Stomach smooth muscle (tissue), 2 donors: ENCODE measurements at regions not wholly inside any gene's neighbourhood (a gene's known extent, or its start where the extent isn't known, plus 50 kb on each side); places are given as distances from the start of the nearest gene placed in this dataset.
"Not testable (repeated sequence)": the region's sequence is repeated elsewhere in the genome, so short reads cannot be mapped to it uniquely, and the experiment has no call there.

Source experiments
- H3K27ac ChIP-seq: one replicate; pipeline ENCODE4 v1.7.0; 2013; ENCODE audit warnings: mild to moderate bottlenecking, low read length, inconsistent platforms
- H3K27me3 ChIP-seq, 2 donors: one replicate each; pipeline ENCODE4 v1.7.0; 2013; ENCODE audit warnings: low read length in 2 of 2; ENCODE audit not compliant: insufficient read depth in 2 of 2, control insufficient read depth in 1 of 2
- H3K36me3 ChIP-seq, 2 donors: one replicate each; pipeline ENCODE4 v1.7.0; 2013; ENCODE audit warnings: low read length in 2 of 2; ENCODE audit not compliant: control insufficient read depth in 2 of 2, insufficient read depth in 2 of 2
- H3K4me1 ChIP-seq: one replicate; pipeline ENCODE4 v1.7.0; 2013; ENCODE audit warnings: low read length; ENCODE audit not compliant: control insufficient read depth, insufficient read depth
- H3K4me3 ChIP-seq, 2 donors: one replicate each; pipeline ENCODE4 v1.7.0; 2013; ENCODE audit warnings: low read length in 2 of 2
- H3K9ac ChIP-seq, 2 donors: one replicate each; pipeline ENCODE4 v1.7.0; 2013; ENCODE audit warnings: low read length in 2 of 2, mild to moderate bottlenecking in 1 of 2
- H3K9me3 ChIP-seq, 2 donors: one replicate each; pipeline ENCODE4 v1.7.0; 2013; ENCODE audit warnings: low read length in 2 of 2; ENCODE audit not compliant: control insufficient read depth in 2 of 2
- donor health status: healthy.
- donor health status: Pancreatic carcinoma.

GRCh38 chr3:161941891-161942290 is 445.3 kb downstream of the OTOL1 start:
- H3K9ac ChIP-seq, result no peak overlapping the region
- H3K9me3 ChIP-seq, result no peaks in the 10 kb centered on the region
- no peaks in the 10 kb centered on the region for H3K36me3 ChIP-seq
- no peak overlapping the region for H3K27ac ChIP-seq
- no peak overlapping the region for H3K4me3 ChIP-seq
- no peaks in the 10 kb centered on the region for H3K27me3 ChIP-seq
- H3K4me1 ChIP-seq, result no peaks in the 10 kb centered on the region

- not testable (repeated sequence) for H3K4me1 ChIP-seq, H3K36me3 ChIP-seq, H3K4me3 ChIP-seq, H3K27ac ChIP-seq, H3K9ac ChIP-seq, H3K27me3 ChIP-seq, H3K9me3 ChIP-seq
These were observed 447.3 kb downstream of the OTOL1 start for GRCh38 chr3:161943801-161944345.

- Histone ChIP-seq H3K9ac (no peak overlapping the region), H3K27me3 (no peaks in the 10 kb centered on the region), H3K27ac (no peak overlapping the region), H3K4me3 (no peak overlapping the region), H3K36me3 (no peaks in the 10 kb centered on the region), H3K9me3 (no peaks in the 10 kb centered on the region), H3K4me1 (no peaks in the 10 kb centered on the region)
These were observed 449.9 kb downstream of the OTOL1 start for GRCh38 chr3:161946443-161946960.

DNA sequence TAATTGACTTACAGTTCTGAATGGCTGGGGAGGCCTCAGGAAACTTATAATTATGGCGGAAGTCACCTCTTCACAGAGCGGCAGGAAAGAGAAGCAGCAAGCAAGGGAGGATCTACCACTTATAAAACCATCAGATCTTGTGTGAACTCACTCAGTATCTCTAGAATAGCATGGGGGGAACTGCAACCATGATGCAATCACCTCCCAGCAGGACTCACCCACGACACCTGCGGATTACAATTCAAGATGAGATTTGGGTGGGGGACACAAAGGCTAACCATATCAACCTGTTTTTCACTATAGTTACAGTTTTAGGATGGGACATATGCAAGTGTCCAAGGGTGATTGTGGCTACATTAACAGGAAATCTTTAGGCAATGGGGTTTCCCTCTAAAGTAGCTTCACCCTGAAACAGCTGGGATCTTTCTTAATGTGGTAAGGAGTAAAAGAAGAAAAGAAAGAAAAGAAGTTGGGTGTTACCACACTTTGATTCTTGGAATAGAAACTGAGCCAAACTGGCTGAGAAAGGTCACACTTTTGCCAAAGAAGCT is 453.8 kb downstream of the OTOL1 start:
- no peak overlapping the region for H3K9ac ChIP-seq
- H3K9me3 ChIP-seq, result no peaks in the 10 kb centered on the region
- H3K36me3 ChIP-seq, result no peaks in the 10 kb centered on the region
- no peaks in the 10 kb centered on the region for H3K27me3 ChIP-seq
- H3K27ac ChIP-seq, result no peak overlapping the region
- H3K4me3 ChIP-seq, result no peak overlapping the region
- H3K4me1 ChIP-seq, result no peaks in the 10 kb centered on the region

- Histone ChIP-seq H3K36me3 (no peaks in the 10 kb centered on the region), H3K4me1 (no peaks in the 10 kb centered on the region), H3K9me3 (no peaks in the 10 kb centered on the region), H3K4me3 (no peak overlapping the region), H3K9ac (no peak overlapping the region), H3K27me3 (no peaks in the 10 kb centered on the region), H3K27ac (no peak overlapping the region)
These were observed 460.9 kb downstream of the OTOL1 start for GRCh38 chr3:161957467-161957866.

DNA sequence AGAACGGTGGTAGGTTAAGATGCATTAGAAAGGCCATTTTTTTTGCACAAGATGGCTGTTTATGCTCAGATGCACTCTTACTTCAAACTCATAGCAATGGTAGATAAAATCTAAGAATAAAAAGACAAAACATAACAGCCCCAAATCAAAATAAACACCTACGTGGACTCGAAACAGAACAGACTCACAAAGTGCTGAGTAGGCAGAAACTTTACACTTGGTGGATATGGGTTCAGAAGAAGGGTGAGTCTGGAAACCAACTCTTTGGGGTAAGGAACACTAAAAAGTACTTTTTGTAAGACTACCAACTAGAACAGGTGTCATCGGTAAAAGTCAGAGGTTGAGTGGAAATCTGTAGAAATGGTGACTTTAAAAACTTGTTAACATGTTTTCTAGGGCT is 468.2 kb downstream of the OTOL1 start:
- Histone ChIP-seq H3K9ac (no peak overlapping the region), H3K4me3 (no peak overlapping the region), H3K4me1 (no peaks in the 10 kb centered on the region), H3K36me3 (no peaks in the 10 kb centered on the region), H3K9me3 (no peaks in the 10 kb centered on the region), H3K27me3 (no peaks in the 10 kb centered on the region), H3K27ac (no peak overlapping the region)

DNA sequence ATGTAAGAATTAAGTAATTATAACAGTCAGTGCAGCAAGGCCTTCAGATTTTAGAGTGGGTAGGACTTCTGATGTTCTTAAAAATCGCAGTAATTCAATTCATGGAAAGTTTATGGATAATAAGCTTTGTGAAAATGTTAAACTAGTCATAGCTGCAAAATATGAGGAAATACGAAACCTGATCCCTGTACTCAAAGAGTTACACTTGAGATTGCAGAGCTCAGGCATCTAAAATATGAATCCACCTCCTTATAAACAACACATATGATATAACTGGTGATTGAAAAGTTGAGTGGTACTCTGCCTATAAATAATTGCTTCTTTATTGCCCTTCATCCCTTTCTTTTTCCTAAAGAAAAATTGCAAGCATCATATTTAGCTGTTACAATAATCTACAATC is 473.3 kb downstream of the OTOL1 start:
- Histone ChIP-seq H3K27me3 (no peaks in the 10 kb centered on the region), H3K4me1 (no peaks in the 10 kb centered on the region), H3K9ac (no peak overlapping the region), H3K36me3 (no peaks in the 10 kb centered on the region), H3K27ac (no peak overlapping the region), H3K4me3 (no peak overlapping the region), H3K9me3 (no peaks in the 10 kb centered on the region)

GRCh38 chr3:161975201-161975600 is 478.6 kb downstream of the OTOL1 start:
- no peaks in the 10 kb centered on the region for H3K36me3 ChIP-seq
- no peak overlapping the region for H3K9ac ChIP-seq
- H3K27me3 ChIP-seq, result no peaks in the 10 kb centered on the region
- no peak overlapping the region for H3K4me3 ChIP-seq
- H3K27ac ChIP-seq, result no peak overlapping the region
- H3K4me1 ChIP-seq, result no peaks in the 10 kb centered on the region
- H3K9me3 ChIP-seq, result no peaks in the 10 kb centered on the region

- no peaks in the 10 kb centered on the region for H3K27me3 ChIP-seq
- H3K27ac ChIP-seq, result no peak overlapping the region
- H3K9ac ChIP-seq, result no peak overlapping the region
- no peak overlapping the region for H3K4me3 ChIP-seq
- H3K36me3 ChIP-seq, result no peaks in the 10 kb centered on the region
- no peaks in the 10 kb centered on the region for H3K9me3 ChIP-seq
- no peaks in the 10 kb centered on the region for H3K4me1 ChIP-seq
These were observed 480.5 kb downstream of the OTOL1 start for GRCh38 chr3:161977063-161977462.

DNA sequence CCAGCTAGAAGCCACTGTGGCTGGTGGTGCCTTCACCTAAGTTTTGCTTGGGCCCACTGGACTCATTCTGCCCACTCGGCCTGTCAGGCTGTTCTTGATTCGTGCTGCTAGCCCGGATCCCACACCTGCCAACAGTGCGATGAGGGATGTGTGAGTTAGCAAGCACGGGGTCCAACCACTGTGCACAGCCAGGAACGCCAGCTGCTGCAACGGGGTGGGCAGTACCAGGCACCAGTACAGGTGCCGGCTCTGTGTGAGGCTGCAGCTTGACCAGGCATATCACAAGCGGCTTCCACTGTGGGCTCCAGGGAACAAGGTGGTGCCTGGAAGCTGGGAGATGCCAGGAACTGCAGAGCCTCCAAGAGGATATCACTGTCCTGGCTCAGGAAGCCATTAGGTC is 481.2 kb downstream of the OTOL1 start:
- no peak overlapping the region for H3K27ac ChIP-seq
- no peaks in the 10 kb centered on the region for H3K4me1 ChIP-seq
- no peak overlapping the region for H3K9ac ChIP-seq
- no peaks in the 10 kb centered on the region for H3K9me3 ChIP-seq
- H3K27me3 ChIP-seq, result no peaks in the 10 kb centered on the region
- no peak overlapping the region for H3K4me3 ChIP-seq
- no peaks in the 10 kb centered on the region for H3K36me3 ChIP-seq

DNA sequence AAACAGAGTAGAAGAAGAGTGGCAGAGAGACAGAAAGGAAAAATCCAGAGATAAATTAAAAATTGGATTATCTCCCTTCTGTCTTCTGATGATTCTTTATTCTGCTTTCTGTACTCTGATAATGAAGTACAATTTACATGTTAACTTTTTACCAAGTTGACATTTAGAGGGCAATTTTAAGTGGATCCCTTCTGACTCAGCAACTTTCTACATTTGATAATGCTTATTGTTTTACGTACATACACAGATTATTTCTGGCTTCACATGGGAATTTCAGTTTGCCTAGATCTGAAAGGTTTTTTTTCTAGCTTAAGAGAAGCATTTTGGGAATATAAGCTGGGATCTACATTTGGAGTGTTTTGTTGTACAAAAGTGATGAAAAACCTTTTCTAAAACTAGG is 491.3 kb downstream of the OTOL1 start:
- H3K27me3 ChIP-seq, result no peaks in the 10 kb centered on the region
- no peak overlapping the region for H3K4me3 ChIP-seq
- H3K9ac ChIP-seq, result no peak overlapping the region
- no peaks in the 10 kb centered on the region for H3K36me3 ChIP-seq
- no peaks in the 10 kb centered on the region for H3K9me3 ChIP-seq
- H3K27ac ChIP-seq, result no peak overlapping the region
- no peaks in the 10 kb centered on the region for H3K4me1 ChIP-seq
